GM12878 (cell line): ENCODE measurements at regions not wholly inside any gene's neighbourhood (a gene's known extent, or its start where the extent isn't known, plus 50 kb on each side); places are given as distances from the start of the nearest gene placed in this dataset.

Source experiments
- ATAC-seq: fragments of 200-7000 bp; cut with Tn5 transposase; 3 replicates; pipeline ENCODE4 v1.9.1; 2020; ENCODE audit warnings: mild to moderate bottlenecking, moderate library complexity
- BruUV-seq: library from RNA; stranded (reverse); fragments of 400-500 nt; replicated peaks from 2 replicates; lab custom pipeline; 2021; lab: Mats Ljungman, UMichigan
- CTCF ChIA-PET: fragments of 300-600 bp; sonication (Branson Sonifier 250); formaldehyde crosslinking; extraction: SDS; loops from one replicate; lab custom pipeline; 2021; ENCODE audit warnings: inconsistent platforms; lab: Yijun Ruan, JAX
- POLR2A ChIA-PET: fragments of 350-600 bp; formaldehyde crosslinking; extraction: SDS; loops from one replicate; lab custom pipeline; 2021; ENCODE audit warnings: inconsistent platforms; lab: Charles Lee
- RAD21 ChIA-PET: fragments of 300-600 bp; sonication (Branson Sonifier 250); formaldehyde crosslinking; loops from one replicate; lab custom pipeline; 2023; ENCODE audit warnings: antibody characterized with exemption; ENCODE audit not compliant: unreplicated experiment; lab: Charles Lee
- SMC1A ChIA-PET: fragments of 300-600 bp; sonication (Branson Sonifier 250); formaldehyde crosslinking; loops from one replicate; lab custom pipeline; 2023; ENCODE audit not compliant: unreplicated experiment, uncharacterized antibody; lab: Charles Lee
- DNase-seq: peaks from one replicate; pipeline ENCODE4 v3.0.0-alpha.2; 2011; ENCODE audit warnings: low read depth, low spot score
- FAIRE-seq: peaks from 3 replicates; lab custom pipeline; 2011; peaks lifted over from hg19 to GRCh38; lab: Jason Lieb, UNC
- H2AFZ ChIP-seq: 2 replicates; pipeline ENCODE4 v1.6.0; 2011; ENCODE audit warnings: low read depth, low read length, control low read depth; ENCODE audit not compliant: control insufficient read depth
- H3K27ac ChIP-seq: 2 replicates; pipeline ENCODE4 v1.5.1; 2011; ENCODE audit warnings: control low read depth; ENCODE audit not compliant: control insufficient read depth, insufficient read depth
- H3K27me3 ChIP-seq, 2 experiments: replicated peaks in 1 of 2; 2 replicates each; pipeline versions ENCODE4 v1.6.0 to v1.6.1; 2011; ENCODE audit warnings: low read length in 1 of 2; ENCODE audit not compliant: control insufficient read depth in 2 of 2, insufficient read depth in 2 of 2
- H3K36me3 ChIP-seq, 2 experiments: 2 replicates each; pipeline ENCODE4 v1.5.1; 2011; ENCODE audit warnings: low read length in 1 of 2; ENCODE audit not compliant: control insufficient read depth in 2 of 2, insufficient read depth in 2 of 2
- H3K4me1 ChIP-seq: 2 replicates; pipeline ENCODE4 v1.6.1; 2011; ENCODE audit warnings: mild to moderate bottlenecking, low read length, moderate library complexity, mixed read lengths; ENCODE audit not compliant: control insufficient read depth, insufficient read depth
- H3K4me2 ChIP-seq: 2 replicates; pipeline ENCODE4 v1.6.0; 2011; ENCODE audit warnings: control low read depth; ENCODE audit not compliant: control insufficient read depth, insufficient read depth
- H3K4me3 ChIP-seq: fragments of 200-600 bp; sonication (generic); 2 replicates; pipeline ENCODE4 v1.5.1; 2016
- H3K79me2 ChIP-seq: 2 replicates; pipeline ENCODE4 v1.6.0; 2011; ENCODE audit warnings: low read length; ENCODE audit not compliant: control insufficient read depth, insufficient read depth
- H3K9ac ChIP-seq: 2 replicates; pipeline ENCODE4 v1.8.0; 2011; ENCODE audit warnings: low read length, control low read depth, mixed read lengths; ENCODE audit not compliant: control insufficient read depth, insufficient read depth
- H3K9me3 ChIP-seq: replicated peaks from 3 replicates; pipeline ENCODE4 v1.5.1; 2011; ENCODE audit warnings: mild to moderate bottlenecking, low read length; ENCODE audit not compliant: control insufficient read depth, insufficient read depth
- H4K20me1 ChIP-seq: 2 replicates; pipeline ENCODE4 v1.6.0; 2011; ENCODE audit not compliant: control insufficient read depth, insufficient read depth
- CEBPB ChIP-seq, 2 experiments: fragments of 150-350 bp in 1 of 2; IDR thresholded peaks; 2 replicates each; pipeline ENCODE4 v1.6.1; 2012 to 2014; ENCODE audit warnings: low read depth in 2 of 2, low read length in 2 of 2, borderline replicate concordance in 1 of 2, inconsistent platforms in 1 of 2
- IRF4 ChIP-seq: IDR thresholded peaks from 2 replicates; pipeline ENCODE4 v1.6.1; 2011; ENCODE audit warnings: low read depth, low read length
- MLLT1 ChIP-seq: fragments of 450-650 bp; IDR thresholded peaks from 2 replicates; pipeline ENCODE4 v1.6.1; 2016; ENCODE audit warnings: mild to moderate bottlenecking
- PAX8 ChIP-seq: fragments of 450-650 bp; IDR thresholded peaks from 2 replicates; pipeline ENCODE4 v1.6.1; 2017; ENCODE audit warnings: mild to moderate bottlenecking, moderate library complexity
- RCOR1 ChIP-seq: conservative IDR thresholded peaks from 2 replicates; pipeline ENCODE4 v1.6.1; 2012; ENCODE audit warnings: low read depth, low read length, improper control_type of control experiment
- SMARCA5 ChIP-seq: fragments of 450-650 bp; IDR thresholded peaks from 2 replicates; pipeline ENCODE4 v1.6.1; 2017; ENCODE audit warnings: mild to moderate bottlenecking
- WGBS: methylation state at CpG from one replicate; pipeline ENCODE4 v1.1.6; 2016; ENCODE audit warnings: low lambda C conversion rate; ENCODE audit not compliant: insufficient replicate concordance, insufficient coverage; ENCODE audit errors: missing lambda C conversion rate; 5-methylcytosine and 5-hydroxymethylcytosine counted together
- in situ Hi-C: fragments of 300-500 bp; cut with MboI; formaldehyde crosslinking; loops from 9 replicates; pipeline ENCODE4 v1.14.3; 2018; ENCODE audit warnings: mixed read lengths
- intact Hi-C: fragments of 100-400 bp; cut with micrococcal nuclease; formaldehyde crosslinking; loops from one replicate; pipeline ENCODE4 v1.14.2; 2022; ENCODE audit not compliant: unreplicated experiment

GRCh38 chr2:155021618-155022017, 323.1 kb downstream of the KCNJ3 start:
- H3K9ac ChIP-seq, result no peak overlapping the region
- H3K79me2 ChIP-seq, result no peaks in the 10 kb centered on the region
- H3K4me2 ChIP-seq, result no peak overlapping the region
- no peak for ATAC-seq
- no peaks in the 10 kb centered on the region for H3K27me3 ChIP-seq
- TF ChIP-seq CEBPB (IDR thresholded peaks at IDR 0.05; ENCODE audit: borderline replicate concordance in 1 of 2, low read depth in 2 of 2, low read length in 2 of 2), result no peak
- no peak for TF ChIP-seq PAX8
- no peak for TF ChIP-seq IRF4
- no peak for TF ChIP-seq MLLT1
- no peak for TF ChIP-seq RCOR1
- TF ChIP-seq, all 136 proteins: peak for 0
- Histone ChIP-seq H3K4me1 (no peaks in the 10 kb centered on the region), H3K9me3 (no peaks in the 10 kb centered on the region), H4K20me1 (no peaks in the 10 kb centered on the region), H3K4me3 (no peak overlapping the region), H2AFZ (no peak overlapping the region), H3K27ac (no peak overlapping the region), H3K36me3 (no peaks in the 10 kb centered on the region)
- in situ Hi-C loops, result no loop called here
- SMC1A ChIA-PET, result interaction anchor here (1.3 to 1.7 kb wide), 2 partner anchors 9 to 120 kb away, joined by 3 to 5 read pairs; no protein-coding TSS in a partner anchor
- no TSS peak for BruUV-seq
- DNase-seq (no peak), FAIRE-seq (no peak)
- RAD21 ChIA-PET, result no interaction called here
- POLR2A ChIA-PET, result no interaction called here
- CTCF ChIA-PET, result interaction anchor here (0.8 to 1.2 kb wide), 3 partner anchors 16 to 203 kb away, joined by 3 read pairs; no protein-coding TSS in a partner anchor
- intact Hi-C loops, result no loop called here
- 63% methylated on average over 1 of the region's 1 CpG for WGBS

- ChIA-PET POLR2A (no interaction called here), SMC1A (no interaction called here), CTCF (no interaction called here), RAD21 (no interaction called here)
- H3K4me3 ChIP-seq, result no peak overlapping the region
- TF ChIP-seq SMARCA5, result no peak
- H3K4me1 ChIP-seq, result no peaks in the 10 kb centered on the region
- H3K9ac ChIP-seq, result no peak overlapping the region
- no peak overlapping the region for H2AFZ ChIP-seq
- ATAC-seq (no peak), DNase-seq (no peak), FAIRE-seq (no peak)
- no peak overlapping the region for H3K27ac ChIP-seq
- no peaks in the 10 kb centered on the region for H4K20me1 ChIP-seq
- BruUV-seq, result no TSS peak
- H3K79me2 ChIP-seq, result no peaks in the 10 kb centered on the region
- no peak overlapping the region for H3K4me2 ChIP-seq
- intact Hi-C loops, result no loop called here
- no peaks in the 10 kb centered on the region for H3K9me3 ChIP-seq
- no peaks in the 10 kb centered on the region for H3K36me3 ChIP-seq
- WGBS, result 0% methylated on average over 1 of the region's 1 CpG
- H3K27me3 ChIP-seq, result no peaks in the 10 kb centered on the region
- in situ Hi-C loops, result no loop called here
Observed at GRCh38 chr2:155020246-155020645, 321.8 kb downstream of the KCNJ3 start.
